ENCODE measurements at regions not wholly inside any gene's neighbourhood (a gene's known extent, or its start where the extent isn't known, plus 50 kb on each side); places are given as distances from the start of the nearest gene placed in this dataset.
"Not testable (repeated sequence)": the region's sequence is repeated elsewhere in the genome, so short reads cannot be mapped to it uniquely, and the experiment has no call there.

GRCh38 chr5:130996720-130997119 is 168.3 kb downstream of the HINT1 start:
- TF ChIP-seq MEF2A (IDR thresholded peaks at IDR 0.05; ENCODE audit: control insufficient read depth, low read depth, low read length); HINFP (tag; conservative IDR thresholded peaks at IDR 0.05; ENCODE audit: low read depth); ZC3H8 (IDR thresholded peaks at IDR 0.05): not testable (repeated sequence)
